Sigmoid colon (tissue), 6 donors: ENCODE measurements at regions not wholly inside any gene's neighbourhood (a gene's known extent, or its start where the extent isn't known, plus 50 kb on each side); places are given as distances from the start of the nearest gene placed in this dataset.

Experiments
- DNase-seq: peaks from one replicate; pipeline ENCODE4 v3.0.0-alpha.2; 2019
- H3K27ac ChIP-seq, 4 donors: fragments of 200-600 bp; sonication (generic); one replicate each; pipeline ENCODE4 v1.5.1; 2016 to 2019; ENCODE audit warnings: mild to moderate bottlenecking in 1 of 4
- H3K27me3 ChIP-seq, 3 donors: fragments of 200-600 bp; sonication (generic); one replicate each; pipeline ENCODE4 v1.5.1; 2019; ENCODE audit warnings: mild to moderate bottlenecking in 1 of 3
- H3K36me3 ChIP-seq, 4 donors: fragments of 200-600 bp; sonication (generic); one replicate each; pipeline ENCODE4 v1.5.1; 2016 to 2019
- H3K4me1 ChIP-seq, 4 donors: fragments of 200-600 bp; sonication (generic); one replicate each; pipeline ENCODE4 v1.5.1; 2017 to 2019
- H3K4me3 ChIP-seq, 4 donors: fragments of 200-600 bp; sonication (generic); one replicate each; pipeline ENCODE4 v1.5.1; 2017 to 2019; ENCODE audit warnings: mild to moderate bottlenecking in 2 of 4, moderate library complexity in 1 of 4
- H3K9me3 ChIP-seq, 4 donors: fragments of 200-600 bp in 3 of 4; sonication (generic) in 3 of 4; one replicate each; pipeline versions ENCODE4 v1.5.1 to v1.6.1; 2013 to 2019
- EP300 ChIP-seq, 4 donors: sonication (generic); formaldehyde crosslinking; IDR thresholded peaks; one replicate each; pipeline ENCODE4 v1.6.1; 2017; ENCODE audit warnings: antibody characterized with exemption in 4 of 4
- POLR2A ChIP-seq, 2 donors: fragments of 450-650 bp; IDR thresholded peaks; one replicate each; pipeline ENCODE4 v1.6.1; 2016; ENCODE audit warnings: antibody characterized with exemption in 2 of 2, mild to moderate bottlenecking in 2 of 2, moderate library complexity in 2 of 2
- POLR2AphosphoS5 ChIP-seq, 4 donors: sonication (generic); formaldehyde crosslinking; IDR thresholded peaks; one replicate each; pipeline ENCODE4 v1.6.1; 2017; ENCODE audit warnings: antibody characterized with exemption in 4 of 4
- WGBS, 2 donors: extraction: QIAGEN DNeasy Blood & Tissue Kit; methylation state at CpG; one replicate each; pipeline ENCODE4 v1.1.7; 2013; 5-methylcytosine and 5-hydroxymethylcytosine counted together
- intact Hi-C: fragments of 100-400 bp; cut with DNase I; formaldehyde crosslinking; loops from one replicate; pipeline ENCODE4 v1.15.1; 2023
- small RNA-seq, 3 donors: library from RNA; depleted of rRNA; stranded (forward); fragments of <200 nt; gene quantifications; one replicate each; pipeline ENCODE3, GENCODE V24; 2016
- TF ChIP-seq, protein P1 (sequence below), 4 experiments: fragments of 450-650 bp in 3 of 4; fragments of 200-600 bp in 1 of 4; IDR thresholded peaks; one replicate each; pipeline ENCODE4 v1.5.1; 2016 to 2019; ENCODE audit warnings: antibody characterized with exemption in 4 of 4, mild to moderate bottlenecking in 3 of 4, moderate library complexity in 2 of 4
- donor health status: healthy with polysubstance abuse.
- donor health status: healthy.

DNA sequence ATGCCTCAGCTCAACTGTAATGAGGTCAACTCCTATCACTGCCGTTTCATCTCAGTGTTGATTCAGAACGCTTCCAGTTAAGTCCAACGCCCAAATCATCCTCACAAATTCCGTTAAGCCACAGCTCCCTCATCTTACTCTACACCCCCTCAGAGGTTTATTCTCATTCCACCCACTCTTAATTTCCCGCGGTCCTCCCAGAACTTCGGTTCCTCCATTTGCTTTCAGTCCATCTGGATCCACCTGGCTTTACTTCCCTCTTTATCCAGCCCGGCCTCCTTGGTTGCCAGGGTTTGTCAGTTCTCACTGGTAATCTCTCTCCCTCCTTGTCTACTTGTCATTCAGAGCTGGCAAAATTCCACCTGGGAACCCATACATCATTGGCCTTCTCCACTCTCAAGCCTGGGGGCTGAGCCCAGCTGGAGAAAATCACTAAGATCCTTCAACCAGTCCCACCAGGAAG lies 51.3 kb upstream of the RUNX1 start:
- H3K4me3 ChIP-seq: no peak overlapping the region
- no peak for TF ChIP-seq EP300 (IDR thresholded peaks at IDR 0.05)
- no peak for TF ChIP-seq POLR2AphosphoS5 (IDR thresholded peaks at IDR 0.05)
- TF ChIP-seq POLR2A (IDR thresholded peaks at IDR 0.05): no peak
- TF ChIP-seq, protein P1, sequence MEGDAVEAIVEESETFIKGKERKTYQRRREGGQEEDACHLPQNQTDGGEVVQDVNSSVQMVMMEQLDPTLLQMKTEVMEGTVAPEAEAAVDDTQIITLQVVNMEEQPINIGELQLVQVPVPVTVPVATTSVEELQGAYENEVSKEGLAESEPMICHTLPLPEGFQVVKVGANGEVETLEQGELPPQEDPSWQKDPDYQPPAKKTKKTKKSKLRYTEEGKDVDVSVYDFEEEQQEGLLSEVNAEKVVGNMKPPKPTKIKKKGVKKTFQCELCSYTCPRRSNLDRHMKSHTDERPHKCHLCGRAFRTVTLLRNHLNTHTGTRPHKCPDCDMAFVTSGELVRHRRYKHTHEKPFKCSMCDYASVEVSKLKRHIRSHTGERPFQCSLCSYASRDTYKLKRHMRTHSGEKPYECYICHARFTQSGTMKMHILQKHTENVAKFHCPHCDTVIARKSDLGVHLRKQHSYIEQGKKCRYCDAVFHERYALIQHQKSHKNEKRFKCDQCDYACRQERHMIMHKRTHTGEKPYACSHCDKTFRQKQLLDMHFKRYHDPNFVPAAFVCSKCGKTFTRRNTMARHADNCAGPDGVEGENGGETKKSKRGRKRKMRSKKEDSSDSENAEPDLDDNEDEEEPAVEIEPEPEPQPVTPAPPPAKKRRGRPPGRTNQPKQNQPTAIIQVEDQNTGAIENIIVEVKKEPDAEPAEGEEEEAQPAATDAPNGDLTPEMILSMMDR (IDR thresholded peaks at IDR 0.05): no peak
- H3K9me3 ChIP-seq: no peaks in the 10 kb centered on the region
- H3K4me1 ChIP-seq: no peaks in the 10 kb centered on the region
- WGBS, 2 donors: 73 to 85% methylated on average over 8 of the region's 8 CpGs
- no peaks in the 10 kb centered on the region for H3K27me3 ChIP-seq
- no peaks in the 10 kb centered on the region for H3K36me3 ChIP-seq
- intact Hi-C loops: no loop called here
- no peak overlapping the region for H3K27ac ChIP-seq
- no peak for DNase-seq

DNA sequence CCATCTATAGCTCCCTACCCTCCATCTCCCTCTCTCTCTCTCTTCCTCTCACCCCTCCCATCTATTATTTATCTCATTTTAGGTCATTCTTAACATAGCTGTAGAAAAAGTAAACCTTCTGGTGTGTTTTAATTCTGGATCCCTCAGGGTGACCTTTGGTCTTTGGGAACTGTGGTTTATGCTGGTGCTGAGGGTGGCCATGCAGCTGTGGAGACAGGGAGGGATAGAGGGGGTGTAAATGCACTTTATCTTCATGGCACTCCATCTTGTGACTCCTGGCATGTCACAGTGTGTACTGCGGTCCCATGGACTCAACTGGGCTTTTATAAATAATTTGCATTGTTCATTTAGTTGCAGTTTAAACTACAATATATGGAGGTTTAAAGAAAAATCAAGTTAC lies 50.2 kb upstream of the RUNX1 start:
- Histone ChIP-seq H3K4me1 (no peaks in the 10 kb centered on the region), H3K27ac (no peak overlapping the region), H3K9me3 (no peaks in the 10 kb centered on the region), H3K4me3 (no peak overlapping the region), H3K27me3 (no peaks in the 10 kb centered on the region), H3K36me3 (no peaks in the 10 kb centered on the region)
- DNase-seq: no peak
- WGBS, 2 donors: 92 to 94% methylated on average over 1 of the region's 1 CpG
- TF ChIP-seq, protein P1 (IDR thresholded peaks at IDR 0.05): no peak
- intact Hi-C loops: no loop called here

Small RNA genes in the stretch of these regions (small RNA-seq; reads per million reads assigned to genes)
- gene EZH2P1: 0 reads per million in 3 donors
- gene MIR802: 0 reads per million in 3 donors
